Stimulated activated naive CD8-positive, alpha-beta T cell treated with anti-CD3 and anti-CD28 coated beads, Interleukin-15, Interleukin-2, amounts not matched to agents 100 U/mL and 50 U/mL, for 24 hours (primary cell): ENCODE measurements at regions not wholly inside any gene's neighbourhood (a gene's known extent, or its start where the extent isn't known, plus 50 kb on each side); places are given as distances from the start of the nearest gene placed in this dataset.
"Not testable (repeated sequence)": the region's sequence is repeated elsewhere in the genome, so short reads cannot be mapped to it uniquely, and the experiment has no call there.

ENCODE experiments used
- ATAC-seq: fragments of 150-1000 bp; cut with Tn5 transposase; one replicate; pipeline ENCODE4 v1.10.0; 2021
- DNase-seq: peaks from one replicate; pipeline ENCODE4 v3.0.0; 2021

- ATAC-seq (no peak), DNase-seq (no peak)
These were observed 70.8 kb upstream of the SMIM23 start for GRCh38 chr5:171714851-171715250.

- ATAC-seq (no peak), DNase-seq (no peak)
These were observed 70.1 kb upstream of the SMIM23 start for GRCh38 chr5:171715551-171715950.

DNA sequence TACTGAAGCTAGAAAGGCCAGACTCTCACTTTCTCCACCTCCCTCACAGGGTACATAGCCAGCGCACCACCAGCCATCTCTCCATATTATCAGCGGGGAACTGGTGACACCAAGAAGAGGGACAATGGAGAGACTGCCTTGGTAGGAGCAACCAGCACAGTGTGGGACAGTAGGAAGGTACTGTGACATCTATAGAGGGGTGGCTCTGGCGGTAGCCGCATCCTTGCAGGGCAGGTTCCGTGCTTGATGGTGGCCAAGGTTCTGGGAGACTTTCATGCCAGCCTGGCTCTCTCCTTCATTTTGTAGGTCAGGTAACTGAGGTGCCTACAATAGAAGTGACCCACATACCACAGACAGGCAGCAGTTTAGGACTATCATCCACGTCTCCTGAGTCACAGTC, 65.5 kb upstream of the SMIM23 start:
- no peak for DNase-seq
- ATAC-seq: no peak

DNA sequence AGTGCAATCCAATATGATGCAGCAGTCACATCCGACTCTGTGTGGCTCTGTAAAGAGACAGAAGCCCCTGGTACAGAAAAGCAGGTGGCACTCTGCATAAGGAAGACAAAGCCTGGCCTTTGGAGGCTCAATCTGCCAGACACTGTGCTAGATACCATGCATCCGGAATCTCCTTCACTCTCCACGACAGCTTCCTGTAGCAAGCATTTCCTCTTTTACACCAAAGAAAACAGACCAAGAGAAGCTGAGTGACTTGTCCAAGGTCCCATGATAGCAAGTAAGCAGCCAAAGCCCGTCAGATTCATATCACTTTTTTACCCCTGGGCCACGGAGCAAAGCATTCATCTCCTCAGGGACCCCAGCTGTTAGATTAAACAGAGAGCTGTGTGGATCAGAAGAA, 64.2 kb upstream of the SMIM23 start:
- ATAC-seq (no peak), DNase-seq (no peak)

DNA sequence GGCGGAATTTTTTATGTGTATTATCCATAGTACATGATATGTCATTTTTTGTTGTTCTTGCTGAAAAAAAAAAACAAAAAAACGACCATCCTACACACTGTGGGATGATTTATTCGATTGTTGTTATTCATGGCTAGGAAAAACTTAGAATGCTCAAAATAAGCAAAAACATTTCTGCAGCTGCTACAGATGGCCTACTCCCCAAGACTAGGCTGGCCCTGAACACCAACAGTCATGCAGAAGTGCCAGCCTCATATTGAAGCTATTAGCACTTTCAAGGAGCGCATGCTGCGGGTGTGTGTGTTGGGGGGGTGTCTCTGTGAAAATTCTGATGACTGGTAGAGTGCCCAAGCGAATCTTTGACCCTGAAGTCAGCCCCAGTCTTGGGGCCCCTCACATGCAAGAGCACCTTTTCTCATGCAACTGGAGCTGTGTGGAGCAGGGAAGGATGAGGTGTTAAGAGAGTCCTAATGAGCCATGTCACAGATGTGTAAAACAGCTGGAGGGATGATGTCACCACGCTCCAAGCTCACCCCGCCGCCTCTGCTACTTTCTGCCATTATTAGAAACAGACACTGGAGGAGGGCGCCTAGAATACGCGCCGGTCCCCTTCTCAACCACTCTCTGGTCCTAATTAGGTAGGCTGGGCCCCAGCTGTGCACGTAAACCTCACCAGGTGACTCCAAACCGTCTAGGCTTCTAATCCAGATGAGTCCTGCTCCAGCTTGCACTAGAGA, 61.0 kb upstream of the SMIM23 start:
- no peak for DNase-seq
- ATAC-seq: no peak

GRCh38 chr5:171725205-171725601, 60.4 kb upstream of the SMIM23 start:
- no peak for ATAC-seq
- no peak for DNase-seq

GRCh38 chr5:171726819-171727218, 58.8 kb upstream of the SMIM23 start:
- ATAC-seq, DNase-seq: not testable (repeated sequence)

- no peak for ATAC-seq
- DNase-seq: no peak
These were observed 56.9 kb upstream of the SMIM23 start for GRCh38 chr5:171728686-171729085.
